Endodermal cell (in vitro differentiated cells): ENCODE measurements at regions not wholly inside any gene's neighbourhood (a gene's known extent, or its start where the extent isn't known, plus 50 kb on each side); places are given as distances from the start of the nearest gene placed in this dataset.

Source experiments
- DNase-seq: peaks from one replicate; pipeline ENCODE4 v3.0.0-alpha.2; 2017
- H3K27ac ChIP-seq: 2 replicates; pipeline ENCODE4 v1.5.1; 2013; ENCODE audit warnings: mild to moderate bottlenecking, low read depth, low read length, moderate library complexity
- H3K27me3 ChIP-seq: 2 replicates; pipeline ENCODE4 v1.6.1; 2013; ENCODE audit warnings: mild to moderate bottlenecking, low read length, moderate library complexity; ENCODE audit not compliant: insufficient read depth, control insufficient read depth, poor library complexity, severe bottlenecking
- H3K36me3 ChIP-seq: 2 replicates; pipeline ENCODE4 v1.7.0; 2013; ENCODE audit warnings: mild to moderate bottlenecking, low read length, moderate library complexity; ENCODE audit not compliant: control insufficient read depth, insufficient read depth
- H3K4me1 ChIP-seq: one replicate; pipeline ENCODE4 v1.7.0; 2013; ENCODE audit warnings: low read length; ENCODE audit not compliant: control insufficient read depth, insufficient read depth
- H3K4me3 ChIP-seq: 2 replicates; pipeline ENCODE4 v1.5.1; 2013; ENCODE audit warnings: mild to moderate bottlenecking, low read length, moderate library complexity
- H3K9ac ChIP-seq: 2 replicates; pipeline ENCODE4 v1.6.1; 2013; ENCODE audit warnings: mild to moderate bottlenecking, low read length, moderate library complexity; ENCODE audit not compliant: poor library complexity, severe bottlenecking; ENCODE audit errors: extremely low read depth
- H3K9me3 ChIP-seq: 2 replicates; pipeline ENCODE4 v1.6.1; 2013; ENCODE audit warnings: mild to moderate bottlenecking, low read length, moderate library complexity; ENCODE audit not compliant: control insufficient read depth
- H3K27ac Mint-ChIP-seq: 2 replicates; pipeline ENCODE4 v1.8.0; 2020; ENCODE audit warnings: mixed read lengths
- H3K27me3 Mint-ChIP-seq: 2 replicates; pipeline ENCODE4 v1.8.0; 2021; ENCODE audit warnings: mild to moderate bottlenecking, mixed read lengths; ENCODE audit not compliant: insufficient read depth
- H3K36me3 Mint-ChIP-seq: 2 replicates; pipeline ENCODE4 v1.8.0; 2020; ENCODE audit warnings: low read depth, mixed read lengths
- H3K4me1 Mint-ChIP-seq: 2 replicates; pipeline ENCODE4 v1.8.0; 2020; ENCODE audit warnings: mixed read lengths
- H3K4me3 Mint-ChIP-seq: 2 replicates; pipeline ENCODE4 v1.8.0; 2020; ENCODE audit warnings: mild to moderate bottlenecking, moderate library complexity, mixed read lengths
- H3K9me3 Mint-ChIP-seq: 2 replicates; pipeline ENCODE4 v1.8.0; 2020; ENCODE audit warnings: mild to moderate bottlenecking, mixed read lengths
- WGBS, 2 experiments: methylation state at CpG; one replicate each; pipeline versions ENCODE4 v1.1.5 to v1.1.7; 2013; ENCODE audit warnings: missing lambda C conversion rate in 2 of 2, mixed read lengths in 1 of 2; ENCODE audit not compliant: insufficient coverage in 1 of 2, insufficient read length in 1 of 2; 5-methylcytosine and 5-hydroxymethylcytosine counted together
- TF ChIP-seq, protein P1 (sequence below): fragments of 200-600 bp; sonication (generic); conservative IDR thresholded peaks from 2 replicates; pipeline ENCODE4 v1.5.0; 2021; ENCODE audit warnings: antibody characterized with exemption, mild to moderate bottlenecking

DNA sequence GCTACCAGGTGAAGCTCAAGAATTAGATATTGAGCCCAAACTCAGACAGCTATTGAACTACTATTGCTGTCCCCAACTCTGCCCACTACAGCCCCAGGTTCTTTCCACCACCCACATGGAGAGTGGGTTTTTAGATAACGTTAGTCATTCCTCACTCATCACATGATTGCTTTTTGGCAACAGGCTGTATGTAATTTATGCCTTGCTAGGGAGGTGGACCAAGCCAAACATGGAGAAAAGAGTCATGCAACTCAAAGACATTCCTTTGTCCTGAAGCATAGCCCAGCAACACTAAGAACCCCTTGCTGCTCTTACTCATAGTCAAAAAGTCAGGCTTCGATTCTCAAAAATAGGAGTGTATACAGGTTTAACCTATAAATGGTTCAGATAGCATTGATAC lies 275.9 kb upstream of the VCX3A start:
- Histone ChIP-seq H3K9me3 (no peaks in the 10 kb centered on the region), H3K27me3 (no peaks in the 10 kb centered on the region), H3K36me3 (no peaks in the 10 kb centered on the region), H3K4me1 (no peaks in the 10 kb centered on the region), H3K9ac (no peak overlapping the region), H3K4me3 (no peak overlapping the region), H3K27ac (no peak overlapping the region)
- TF ChIP-seq, protein P1, sequence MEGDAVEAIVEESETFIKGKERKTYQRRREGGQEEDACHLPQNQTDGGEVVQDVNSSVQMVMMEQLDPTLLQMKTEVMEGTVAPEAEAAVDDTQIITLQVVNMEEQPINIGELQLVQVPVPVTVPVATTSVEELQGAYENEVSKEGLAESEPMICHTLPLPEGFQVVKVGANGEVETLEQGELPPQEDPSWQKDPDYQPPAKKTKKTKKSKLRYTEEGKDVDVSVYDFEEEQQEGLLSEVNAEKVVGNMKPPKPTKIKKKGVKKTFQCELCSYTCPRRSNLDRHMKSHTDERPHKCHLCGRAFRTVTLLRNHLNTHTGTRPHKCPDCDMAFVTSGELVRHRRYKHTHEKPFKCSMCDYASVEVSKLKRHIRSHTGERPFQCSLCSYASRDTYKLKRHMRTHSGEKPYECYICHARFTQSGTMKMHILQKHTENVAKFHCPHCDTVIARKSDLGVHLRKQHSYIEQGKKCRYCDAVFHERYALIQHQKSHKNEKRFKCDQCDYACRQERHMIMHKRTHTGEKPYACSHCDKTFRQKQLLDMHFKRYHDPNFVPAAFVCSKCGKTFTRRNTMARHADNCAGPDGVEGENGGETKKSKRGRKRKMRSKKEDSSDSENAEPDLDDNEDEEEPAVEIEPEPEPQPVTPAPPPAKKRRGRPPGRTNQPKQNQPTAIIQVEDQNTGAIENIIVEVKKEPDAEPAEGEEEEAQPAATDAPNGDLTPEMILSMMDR = no peak
- Mint-ChIP-seq H3K4me3 (no peak overlapping the region), H3K27ac (no peak overlapping the region), H3K4me1 (no peaks in the 10 kb centered on the region), H3K9me3 (no peaks in the 10 kb centered on the region), H3K36me3 (no peaks in the 10 kb centered on the region), H3K27me3 (no peaks in the 10 kb centered on the region)
- WGBS, 2 experiments = 97% methylated on average over 2 of the region's 2 CpGs; no CpG with 5 or more reads in 1 of the 2 experiments
- DNase-seq = no peak

DNA sequence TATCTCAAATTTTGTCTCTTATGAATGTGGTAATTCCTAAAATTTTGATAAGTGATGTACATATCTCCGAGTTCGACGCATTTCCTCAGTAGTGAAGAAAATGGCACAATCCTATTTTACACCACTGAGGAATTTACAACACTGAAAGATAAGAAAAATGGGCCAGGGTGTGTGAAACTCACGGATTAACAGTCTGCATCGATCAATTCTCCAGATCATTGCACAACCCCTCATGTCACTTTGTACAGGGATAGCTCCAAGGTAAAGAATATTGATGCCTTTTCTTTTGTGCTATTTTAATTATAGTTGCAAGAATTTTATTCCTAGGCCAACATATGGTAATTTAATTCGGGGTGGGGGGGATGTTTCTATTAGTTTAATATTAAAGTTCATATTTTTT lies 268.7 kb upstream of the VCX3A start:
- Histone ChIP-seq H3K9ac (no peak overlapping the region), H3K4me3 (no peak overlapping the region), H3K4me1 (no peaks in the 10 kb centered on the region), H3K9me3 (no peaks in the 10 kb centered on the region), H3K27me3 (no peaks in the 10 kb centered on the region), H3K36me3 (no peaks in the 10 kb centered on the region), H3K27ac (no peak overlapping the region)
- Mint-ChIP-seq H3K27ac (no peak overlapping the region), H3K9me3 (no peaks in the 10 kb centered on the region), H3K4me3 (no peak overlapping the region), H3K27me3 (no peaks in the 10 kb centered on the region), H3K36me3 (no peaks in the 10 kb centered on the region), H3K4me1 (no peaks in the 10 kb centered on the region)
- WGBS, 2 experiments = 87% methylated on average over 5 of the region's 6 CpGs; no CpG with 5 or more reads in 1 of the 2 experiments
- DNase-seq = no peak
- TF ChIP-seq, protein P1 = no peak

DNA sequence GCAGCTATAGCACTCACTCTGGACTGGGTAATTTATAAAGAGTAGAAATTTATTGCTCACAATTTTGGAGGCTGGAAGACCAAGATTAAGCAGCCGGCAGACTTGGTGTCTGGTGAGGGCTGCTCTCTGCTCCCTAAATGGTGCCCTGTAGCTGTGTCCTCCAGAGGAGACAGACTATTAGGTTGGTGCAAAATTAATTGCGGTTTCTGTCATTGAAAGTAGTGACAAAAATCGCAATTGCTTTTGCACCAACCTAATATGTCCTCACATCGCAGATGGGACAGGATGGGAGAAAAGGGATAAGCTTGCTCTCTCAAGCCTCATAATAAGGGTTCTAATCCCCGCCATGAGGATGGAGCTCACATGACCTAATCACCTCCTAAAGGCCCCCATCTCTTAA lies 258.1 kb upstream of the VCX3A start:
- H3K36me3 ChIP-seq = no peaks in the 10 kb centered on the region
- H3K36me3 Mint-ChIP-seq = no peaks in the 10 kb centered on the region
- no peaks in the 10 kb centered on the region for H3K4me1 Mint-ChIP-seq
- H3K9me3 Mint-ChIP-seq = no peaks in the 10 kb centered on the region
- H3K27me3 Mint-ChIP-seq = no peaks in the 10 kb centered on the region
- no peak overlapping the region for H3K4me3 ChIP-seq
- TF ChIP-seq, protein P1 = no peak
- no peaks in the 10 kb centered on the region for H3K9me3 ChIP-seq
- no peak overlapping the region for H3K4me3 Mint-ChIP-seq
- no peaks in the 10 kb centered on the region for H3K4me1 ChIP-seq
- H3K27me3 ChIP-seq = no peaks in the 10 kb centered on the region
- no peak overlapping the region for H3K27ac Mint-ChIP-seq
- no peak overlapping the region for H3K27ac ChIP-seq
- 97% methylated on average over 3 of the region's 5 CpGs; no CpG with 5 or more reads in 1 of the 2 experiments for WGBS, 2 experiments
- H3K9ac ChIP-seq = no peak overlapping the region
- DNase-seq = no peak
